ENCODE measurements at regions not wholly inside any gene's neighbourhood (a gene's known extent, or its start where the extent isn't known, plus 50 kb on each side); places are given as distances from the start of the nearest gene placed in this dataset.
"Not testable (repeated sequence)": the region's sequence is repeated elsewhere in the genome, so short reads cannot be mapped to it uniquely, and the experiment has no call there.

DNA sequence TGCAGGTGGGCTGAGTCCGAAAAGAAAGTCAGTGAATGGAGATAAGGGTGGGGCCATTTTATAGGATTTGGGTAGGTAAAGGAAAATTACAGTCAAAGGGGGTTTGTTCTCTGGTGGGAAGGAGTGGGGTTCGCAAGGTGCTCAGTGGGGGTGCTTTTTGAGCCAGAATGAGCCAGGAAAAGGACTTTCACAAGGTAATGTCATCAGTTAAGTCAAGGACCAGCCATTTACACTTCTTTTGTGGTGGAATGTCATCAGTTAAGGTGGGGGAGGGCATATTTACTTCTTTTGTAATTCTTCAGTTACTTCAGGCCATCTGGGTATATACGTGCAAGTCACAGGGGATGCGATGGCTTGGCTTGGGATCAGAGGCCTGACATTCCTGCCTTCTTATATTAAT, 705.5 kb upstream of the NEGR1 start:
- not testable (repeated sequence) for H3K4me3 ChIP-seq (ENCODE audit: low read length); H3K4me1 ChIP-seq (ENCODE audit: control insufficient read depth, insufficient read depth, low read length); H3K27me3 ChIP-seq (ENCODE audit: control insufficient read depth, insufficient read depth, low read length); H3K9ac ChIP-seq (ENCODE audit: low read depth, low read length); H3K9me3 ChIP-seq (replicated peaks; ENCODE audit: low read length); H3K4me2 ChIP-seq (ENCODE audit: low read length); H3K36me3 ChIP-seq (ENCODE audit: insufficient read depth, low read length)

DNA sequence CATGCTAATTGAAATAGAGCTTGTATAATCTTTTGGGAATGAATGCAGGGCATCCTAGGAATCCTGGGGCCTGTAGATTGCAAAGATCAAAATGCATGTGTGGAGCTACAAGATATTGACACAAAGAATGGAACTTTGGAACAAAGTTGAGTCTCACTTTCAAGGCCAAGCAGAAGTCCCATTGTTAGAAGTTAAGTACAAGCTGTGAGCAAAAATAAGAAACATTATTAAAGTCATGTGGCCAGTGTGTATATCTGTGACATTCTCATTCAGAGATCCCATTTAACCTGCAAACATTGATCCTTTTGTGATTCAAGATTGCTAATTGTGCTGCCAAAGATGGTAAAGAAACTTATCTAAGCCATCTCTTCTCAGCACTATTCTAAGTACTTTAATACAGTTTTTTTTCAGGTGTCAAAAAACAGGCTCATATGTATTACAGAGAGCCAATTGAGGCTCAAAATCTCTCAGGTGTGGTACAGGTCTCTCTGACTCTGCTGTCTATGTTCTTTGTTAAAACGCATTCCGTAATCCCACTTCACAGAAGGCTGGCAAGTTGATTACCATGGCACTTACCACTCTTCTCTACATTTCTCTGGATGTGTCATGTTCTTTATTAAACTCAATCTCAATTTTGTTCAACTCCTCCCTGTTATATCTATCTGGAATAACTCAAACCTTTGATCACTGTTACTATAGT, 704.4 kb upstream of the NEGR1 start:
- H3K4me3 ChIP-seq (ENCODE audit: low read length) = no peak overlapping the region
- H3K4me2 ChIP-seq (ENCODE audit: low read length) = no peak overlapping the region
- H3K9me3 ChIP-seq (replicated peaks; ENCODE audit: low read length) = no peaks in the 10 kb centered on the region
- H3K36me3 ChIP-seq (ENCODE audit: insufficient read depth, low read length) = no peaks in the 10 kb centered on the region
- H3K27me3 ChIP-seq (ENCODE audit: control insufficient read depth, insufficient read depth, low read length) = no peaks in the 10 kb centered on the region
- no peaks in the 10 kb centered on the region for H3K4me1 ChIP-seq (ENCODE audit: control insufficient read depth, insufficient read depth, low read length)
- H3K9ac ChIP-seq (ENCODE audit: low read depth, low read length) = no peak overlapping the region

DNA sequence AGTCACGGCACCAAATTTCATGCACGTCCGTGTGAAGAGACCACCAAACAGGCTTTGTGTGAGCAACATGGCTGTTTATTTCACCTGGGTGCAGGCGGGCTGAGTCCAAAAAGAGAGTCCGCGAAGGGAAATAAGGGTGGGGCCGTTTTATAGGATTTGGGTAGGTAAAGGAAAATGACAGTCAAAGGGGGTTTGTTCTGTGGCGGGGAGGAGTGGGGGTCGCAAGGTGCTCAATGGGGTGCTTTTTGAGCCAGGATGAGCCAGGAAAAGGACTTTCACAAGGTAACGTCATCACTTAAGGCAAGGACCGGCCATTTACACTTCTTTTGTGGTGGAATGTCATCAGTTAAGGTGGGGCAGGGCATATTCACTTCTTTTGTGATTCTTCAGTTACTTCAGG, 702.7 kb upstream of the NEGR1 start:
- H3K27me3 ChIP-seq (ENCODE audit: control insufficient read depth, insufficient read depth, low read length); H3K36me3 ChIP-seq (ENCODE audit: insufficient read depth, low read length); H3K9me3 ChIP-seq (replicated peaks; ENCODE audit: low read length); H3K9ac ChIP-seq (ENCODE audit: low read depth, low read length); H3K4me2 ChIP-seq (ENCODE audit: low read length); H3K4me1 ChIP-seq (ENCODE audit: control insufficient read depth, insufficient read depth, low read length); H3K4me3 ChIP-seq (ENCODE audit: low read length): not testable (repeated sequence)

DNA sequence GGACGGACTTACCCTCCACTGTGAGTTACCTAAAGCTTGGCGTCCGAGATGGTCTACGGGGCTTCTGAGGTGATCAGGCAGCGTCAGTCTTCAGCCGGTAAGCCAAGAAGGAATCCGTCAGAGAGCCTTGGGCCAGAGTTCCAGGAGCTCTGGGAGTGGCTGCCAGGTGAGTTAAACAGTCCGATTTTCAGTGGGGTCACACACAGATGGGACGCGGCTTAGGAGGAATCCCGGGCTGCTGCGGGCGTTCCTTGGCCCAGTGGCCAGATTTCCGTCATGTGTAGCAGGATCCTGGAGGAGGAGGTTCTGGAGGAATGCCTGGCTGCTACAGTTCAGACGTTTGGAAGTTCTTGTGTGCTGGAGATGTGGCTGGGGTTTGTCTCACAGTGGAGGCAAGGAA, 700.7 kb upstream of the NEGR1 start:
- H3K9me3 ChIP-seq (replicated peaks; ENCODE audit: low read length); H3K4me2 ChIP-seq (ENCODE audit: low read length); H3K36me3 ChIP-seq (ENCODE audit: insufficient read depth, low read length); H3K4me1 ChIP-seq (ENCODE audit: control insufficient read depth, insufficient read depth, low read length); H3K9ac ChIP-seq (ENCODE audit: low read depth, low read length); H3K4me3 ChIP-seq (ENCODE audit: low read length); H3K27me3 ChIP-seq (ENCODE audit: control insufficient read depth, insufficient read depth, low read length): not testable (repeated sequence)

DNA sequence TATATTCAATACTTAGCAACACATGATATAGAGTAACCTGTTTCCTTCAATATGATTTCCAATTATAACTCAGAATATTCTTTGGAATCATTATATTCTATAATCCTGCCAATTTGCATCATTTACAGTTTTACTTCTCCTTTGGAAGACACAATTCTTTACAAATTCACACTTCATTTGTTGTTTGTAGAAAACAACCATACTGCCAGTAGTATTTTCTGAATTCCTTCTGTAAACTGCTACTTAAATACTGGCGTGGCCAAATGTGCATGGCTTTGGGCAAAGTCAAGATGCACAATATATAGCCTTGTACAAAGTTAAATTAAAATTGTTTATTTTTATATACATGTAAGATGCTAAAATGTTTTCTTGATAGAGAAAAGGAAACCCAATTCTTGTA, 687.1 kb upstream of the NEGR1 start:
- Histone ChIP-seq H3K4me3 (ENCODE audit: low read length) (no peak overlapping the region), H3K36me3 (ENCODE audit: insufficient read depth, low read length) (no peaks in the 10 kb centered on the region), H3K9ac (ENCODE audit: low read depth, low read length) (no peak overlapping the region), H3K9me3 (replicated peaks; ENCODE audit: low read length) (no peaks in the 10 kb centered on the region), H3K27me3 (ENCODE audit: control insufficient read depth, insufficient read depth, low read length) (no peaks in the 10 kb centered on the region), H3K4me2 (ENCODE audit: low read length) (no peak overlapping the region), H3K4me1 (ENCODE audit: control insufficient read depth, insufficient read depth, low read length) (no peaks in the 10 kb centered on the region)

DNA sequence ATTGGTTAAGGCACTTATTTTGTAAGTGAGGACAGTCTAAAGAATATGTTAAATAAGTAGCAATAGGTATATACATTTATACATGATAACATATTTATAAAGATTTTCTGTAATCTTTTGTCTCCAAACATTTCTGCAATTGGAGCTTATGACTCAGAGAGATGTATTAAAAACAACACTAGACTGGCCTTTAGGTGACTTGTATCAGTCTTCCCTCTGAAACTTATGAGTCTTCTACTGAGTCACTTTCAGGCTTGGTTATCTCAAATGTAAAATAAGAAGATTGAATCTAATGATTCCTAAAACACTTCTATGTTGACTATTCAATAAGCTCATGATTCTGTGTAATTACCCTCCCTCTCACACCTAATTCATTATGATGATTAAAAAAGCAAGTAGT, 672.6 kb upstream of the NEGR1 start:
- Histone ChIP-seq H3K4me1 (ENCODE audit: control insufficient read depth, insufficient read depth, low read length) (no peaks in the 10 kb centered on the region), H3K9me3 (replicated peaks; ENCODE audit: low read length) (no peaks in the 10 kb centered on the region), H3K4me3 (ENCODE audit: low read length) (no peak overlapping the region), H3K4me2 (ENCODE audit: low read length) (no peak overlapping the region), H3K27me3 (ENCODE audit: control insufficient read depth, insufficient read depth, low read length) (no peaks in the 10 kb centered on the region), H3K36me3 (ENCODE audit: insufficient read depth, low read length) (no peaks in the 10 kb centered on the region), H3K9ac (ENCODE audit: low read depth, low read length) (no peak overlapping the region)

DNA sequence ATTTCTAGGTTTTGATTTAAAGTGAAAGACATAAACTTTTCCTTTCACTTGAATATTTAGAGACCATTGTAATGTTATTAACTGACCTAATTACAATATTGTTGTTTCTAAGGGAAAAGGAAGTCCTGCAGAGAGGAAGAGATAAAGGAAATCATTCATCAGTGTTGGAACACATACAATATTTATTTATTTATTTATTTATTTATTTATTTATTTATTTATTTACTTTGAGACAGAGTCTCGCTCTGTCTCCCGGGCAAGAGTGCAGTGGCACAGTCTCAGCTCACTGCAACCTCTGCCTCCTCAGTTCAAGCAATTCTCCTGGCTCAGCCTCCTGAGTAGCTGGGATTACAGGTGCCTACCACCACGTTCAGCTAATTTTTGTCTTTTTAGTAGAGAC, 668.6 kb upstream of the NEGR1 start:
- not testable (repeated sequence) for H3K4me1 ChIP-seq (ENCODE audit: control insufficient read depth, insufficient read depth, low read length); H3K27me3 ChIP-seq (ENCODE audit: control insufficient read depth, insufficient read depth, low read length); H3K4me3 ChIP-seq (ENCODE audit: low read length); H3K36me3 ChIP-seq (ENCODE audit: insufficient read depth, low read length); H3K4me2 ChIP-seq (ENCODE audit: low read length); H3K9me3 ChIP-seq (replicated peaks; ENCODE audit: low read length); H3K9ac ChIP-seq (ENCODE audit: low read depth, low read length)

DNA sequence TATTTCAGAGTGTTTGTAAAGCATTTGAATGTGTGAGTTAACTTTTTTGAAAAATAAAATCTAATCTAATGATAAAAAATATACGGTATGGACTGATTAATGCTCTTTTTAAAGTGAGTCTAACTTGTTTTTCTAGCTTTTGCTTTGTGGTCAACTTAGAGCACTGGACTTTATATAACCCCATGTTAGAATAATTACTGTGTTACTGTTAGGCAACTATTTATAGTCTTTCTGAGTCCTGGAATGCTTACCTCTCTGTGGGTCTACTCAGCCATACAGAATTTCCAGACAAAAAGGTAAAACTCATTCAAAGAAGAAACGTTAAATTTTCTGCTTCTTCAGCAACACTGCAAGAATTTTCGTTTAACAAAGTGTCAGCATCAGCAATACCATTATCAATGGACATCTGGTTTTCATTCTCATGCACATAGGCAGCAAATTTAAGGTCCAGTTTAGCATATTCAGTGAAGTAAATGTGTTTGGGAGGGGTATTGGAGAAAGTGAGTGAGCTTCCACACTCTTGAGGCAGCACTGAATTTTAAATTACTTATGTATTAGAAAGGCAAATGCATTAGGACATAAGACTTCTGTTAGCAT, 664.7 kb upstream of the NEGR1 start:
- Histone ChIP-seq H3K4me3 (ENCODE audit: low read length) (no peak overlapping the region), H3K4me1 (ENCODE audit: control insufficient read depth, insufficient read depth, low read length) (no peaks in the 10 kb centered on the region), H3K27me3 (ENCODE audit: control insufficient read depth, insufficient read depth, low read length) (no peaks in the 10 kb centered on the region), H3K4me2 (ENCODE audit: low read length) (no peak overlapping the region), H3K36me3 (ENCODE audit: insufficient read depth, low read length) (no peaks in the 10 kb centered on the region), H3K9me3 (replicated peaks; ENCODE audit: low read length) (no peaks in the 10 kb centered on the region), H3K9ac (ENCODE audit: low read depth, low read length) (no peak overlapping the region)

DNA sequence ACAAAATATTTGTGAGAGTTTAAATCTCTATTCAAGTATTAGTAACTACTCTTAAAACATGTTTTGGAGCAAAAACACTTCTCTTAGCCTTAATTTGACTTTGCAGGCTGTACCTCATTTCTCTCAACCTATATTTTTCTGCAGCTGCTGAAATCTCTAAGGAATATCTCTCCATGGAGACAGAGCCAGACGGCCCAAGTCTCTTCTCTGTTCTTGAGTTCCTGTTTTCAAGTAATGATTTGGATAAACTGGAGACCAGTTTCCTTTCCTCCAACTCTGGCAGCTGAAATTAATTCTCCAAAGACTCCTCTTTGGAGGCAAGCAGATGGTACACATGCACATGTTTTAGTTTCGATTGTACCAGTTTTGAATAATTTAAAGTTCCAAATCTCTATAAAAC, 659.7 kb upstream of the NEGR1 start:
- Histone ChIP-seq H3K36me3 (ENCODE audit: insufficient read depth, low read length) (no peaks in the 10 kb centered on the region), H3K4me1 (ENCODE audit: control insufficient read depth, insufficient read depth, low read length) (no peaks in the 10 kb centered on the region), H3K4me2 (ENCODE audit: low read length) (no peak overlapping the region), H3K4me3 (ENCODE audit: low read length) (no peak overlapping the region), H3K27me3 (ENCODE audit: control insufficient read depth, insufficient read depth, low read length) (no peaks in the 10 kb centered on the region), H3K9ac (ENCODE audit: low read depth, low read length) (no peak overlapping the region), H3K9me3 (replicated peaks; ENCODE audit: low read length) (no peaks in the 10 kb centered on the region)

DNA sequence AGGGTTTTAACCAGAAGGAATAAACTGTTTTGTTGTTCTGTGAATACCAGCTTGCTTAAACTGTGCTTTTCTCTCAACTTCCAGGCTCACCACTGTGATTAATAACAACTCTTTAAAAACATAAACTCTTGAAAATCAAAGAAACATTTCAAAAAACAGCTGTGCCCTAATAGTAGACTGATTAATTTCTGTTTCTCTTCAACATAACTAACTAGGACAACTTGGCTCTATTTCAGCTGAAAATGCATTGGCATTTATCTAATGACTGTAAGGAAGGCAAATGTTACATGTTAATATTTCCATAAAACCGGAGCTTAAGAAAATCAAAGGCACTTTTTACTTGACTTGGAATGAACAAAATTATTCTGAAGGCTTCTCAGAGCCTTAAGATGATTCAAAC, 656.1 kb upstream of the NEGR1 start:
- H3K9ac ChIP-seq (ENCODE audit: low read depth, low read length) = no peak overlapping the region
- no peaks in the 10 kb centered on the region for H3K9me3 ChIP-seq (replicated peaks; ENCODE audit: low read length)
- H3K27me3 ChIP-seq (ENCODE audit: control insufficient read depth, insufficient read depth, low read length) = no peaks in the 10 kb centered on the region
- H3K4me2 ChIP-seq (ENCODE audit: low read length) = no peak overlapping the region
- no peaks in the 10 kb centered on the region for H3K36me3 ChIP-seq (ENCODE audit: insufficient read depth, low read length)
- no peak overlapping the region for H3K4me3 ChIP-seq (ENCODE audit: low read length)
- no peaks in the 10 kb centered on the region for H3K4me1 ChIP-seq (ENCODE audit: control insufficient read depth, insufficient read depth, low read length)

DNA sequence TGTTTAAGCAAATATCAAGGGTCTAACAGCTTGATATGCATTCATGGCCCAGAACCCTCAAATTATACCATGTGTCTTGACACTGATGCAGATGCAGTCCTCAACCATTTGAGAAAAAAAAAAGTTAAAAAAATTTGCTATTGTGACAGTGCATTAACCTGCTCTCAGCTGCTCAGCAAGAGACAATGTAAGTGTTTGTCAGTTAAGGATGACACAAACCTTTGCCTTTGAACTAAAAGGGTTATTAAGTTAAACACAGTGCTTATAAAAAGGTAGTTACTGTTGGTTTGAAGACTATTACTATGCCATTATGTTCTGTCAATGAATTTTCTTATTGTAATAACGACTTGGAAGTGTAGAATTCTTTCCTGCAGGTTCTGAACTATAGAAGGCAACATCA, 655.6 kb upstream of the NEGR1 start:
- H3K9ac ChIP-seq (ENCODE audit: low read depth, low read length) = no peak overlapping the region

DNA sequence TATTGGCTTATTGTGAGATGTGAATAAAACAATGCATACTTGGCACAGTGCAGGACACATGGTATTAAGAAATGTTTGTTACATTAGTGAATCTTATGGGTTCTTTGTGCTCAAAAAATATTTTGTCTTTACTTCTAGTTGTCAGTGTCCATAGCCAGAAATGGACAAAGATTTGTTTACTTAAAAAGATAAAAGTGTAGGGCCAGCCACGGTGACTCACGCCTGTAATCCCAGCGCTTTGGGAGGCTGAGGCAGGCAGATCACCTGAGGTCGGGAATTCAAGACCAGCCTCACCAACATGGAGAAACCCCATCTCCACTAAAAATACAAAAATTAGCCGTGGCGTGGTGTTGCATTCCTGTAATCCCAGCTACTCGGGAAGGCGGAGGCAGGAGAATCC, 654.6 kb upstream of the NEGR1 start:
- H3K27me3 ChIP-seq (ENCODE audit: control insufficient read depth, insufficient read depth, low read length) = no peaks in the 10 kb centered on the region
- H3K4me3 ChIP-seq (ENCODE audit: low read length) = no peak overlapping the region
- no peaks in the 10 kb centered on the region for H3K9me3 ChIP-seq (replicated peaks; ENCODE audit: low read length)
- H3K36me3 ChIP-seq (ENCODE audit: insufficient read depth, low read length) = no peaks in the 10 kb centered on the region
- no peak overlapping the region for H3K9ac ChIP-seq (ENCODE audit: low read depth, low read length)
- no peaks in the 10 kb centered on the region for H3K4me1 ChIP-seq (ENCODE audit: control insufficient read depth, insufficient read depth, low read length)
- H3K4me2 ChIP-seq (ENCODE audit: low read length) = no peak overlapping the region

More for the DNA sequence above, 655.6 kb upstream of the NEGR1 start:
- no peaks in the 10 kb centered on the region for H3K4me1 ChIP-seq (ENCODE audit: control insufficient read depth, insufficient read depth, low read length)
- H3K36me3 ChIP-seq (ENCODE audit: insufficient read depth, low read length) = no peaks in the 10 kb centered on the region
- no peak overlapping the region for H3K4me2 ChIP-seq (ENCODE audit: low read length)
- no peaks in the 10 kb centered on the region for H3K27me3 ChIP-seq (ENCODE audit: control insufficient read depth, insufficient read depth, low read length)
- no peak overlapping the region for H3K4me3 ChIP-seq (ENCODE audit: low read length)
- no peaks in the 10 kb centered on the region for H3K9me3 ChIP-seq (replicated peaks; ENCODE audit: low read length)
